Activated T-helper 1 cell treated with anti-CD3 and anti-CD28 coated beads, Interleukin-2, amount 50 U/mL, for 16 hours (primary cell): ENCODE measurements at regions not wholly inside any gene's neighbourhood (a gene's known extent, or its start where the extent isn't known, plus 50 kb on each side); places are given as distances from the start of the nearest gene placed in this dataset.

Experiments
- DNase-seq, 2 donors: peaks; one replicate each; pipeline ENCODE4 v3.0.0-alpha.2; 2020; ENCODE audit warnings: low read depth in 1 of 2, low spot score in 1 of 2

DNA sequence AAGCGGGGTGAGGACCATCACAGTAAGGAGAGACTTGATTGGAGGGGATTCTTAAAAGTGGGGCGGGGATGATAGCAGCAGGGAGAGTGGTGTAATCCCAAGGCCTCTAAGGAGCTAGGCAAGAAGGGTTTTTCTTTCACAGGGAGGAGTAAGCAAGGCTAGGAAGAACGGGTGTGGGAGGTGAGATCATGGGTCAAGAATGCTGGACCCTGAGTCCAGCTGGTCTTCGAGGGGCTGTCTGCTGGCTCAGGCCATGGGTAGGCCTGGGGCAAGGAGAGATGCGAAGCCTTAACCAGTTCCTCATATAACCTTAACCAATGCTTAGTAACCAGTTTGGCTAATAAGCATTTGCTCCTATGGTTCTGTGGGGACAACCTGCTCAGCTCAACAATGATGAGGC lies 599.1 kb downstream of the NPHP4 start:
- DNase-seq, result no peak

DNA sequence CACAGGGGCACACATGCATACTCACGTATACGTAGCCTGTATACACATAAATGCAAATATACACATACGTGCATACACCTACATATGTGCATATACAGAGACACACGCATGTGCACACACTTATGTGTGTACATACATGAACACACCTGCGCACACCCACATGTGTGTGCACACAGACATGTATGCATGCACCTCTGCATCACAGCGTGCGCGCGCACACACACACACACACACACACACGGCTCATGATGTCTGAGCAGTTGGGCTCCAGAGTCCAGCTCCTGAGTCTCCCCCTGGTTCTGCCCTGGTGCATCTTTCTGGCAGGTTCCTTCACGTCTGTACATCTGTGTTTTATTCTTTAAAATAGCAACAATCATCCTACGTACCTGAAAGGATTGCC lies 600.5 kb downstream of the NPHP4 start:
- no peak for DNase-seq

- DNase-seq, result no peak
Measured at GRCh38 chr1:5390504-5390903, 601.7 kb downstream of the NPHP4 start.

GRCh38 chr1:5389101-5389885 lies 602.9 kb downstream of the NPHP4 start:
- DNase-seq, result no peak

DNA sequence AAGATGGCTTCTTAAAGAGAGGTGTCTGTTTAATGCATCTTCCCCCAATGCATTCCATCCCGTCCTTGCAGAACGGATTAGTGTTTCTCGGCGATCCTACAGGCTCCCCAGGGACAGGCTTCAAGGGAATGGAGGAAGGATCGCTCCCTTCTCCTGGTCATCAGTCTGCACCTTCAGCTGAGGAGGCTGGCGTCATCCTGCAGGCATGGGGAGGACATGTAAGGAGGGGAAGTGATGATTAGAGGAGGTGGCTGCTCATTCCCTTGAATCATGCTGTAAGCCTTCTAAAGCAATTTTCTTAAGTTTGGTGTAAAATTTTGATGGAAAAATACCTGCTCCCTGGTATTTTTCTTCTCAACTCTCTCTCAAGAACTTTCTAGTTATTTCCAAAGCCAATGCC lies 603.6 kb downstream of the NPHP4 start:
- DNase-seq, result no peak

GRCh38 chr1:5386371-5386770 lies 605.9 kb downstream of the NPHP4 start:
- no peak for DNase-seq

GRCh38 chr1:5385956-5386355 lies 606.3 kb downstream of the NPHP4 start:
- no peak for DNase-seq

- no peak for DNase-seq
Measured at GRCh38 chr1:5385096-5385799, 607.0 kb downstream of the NPHP4 start.

GRCh38 chr1:5381491-5381890 lies 610.7 kb downstream of the NPHP4 start:
- no peak for DNase-seq

GRCh38 chr1:5379176-5379759 lies 613.0 kb downstream of the NPHP4 start:
- no peak for DNase-seq

DNA sequence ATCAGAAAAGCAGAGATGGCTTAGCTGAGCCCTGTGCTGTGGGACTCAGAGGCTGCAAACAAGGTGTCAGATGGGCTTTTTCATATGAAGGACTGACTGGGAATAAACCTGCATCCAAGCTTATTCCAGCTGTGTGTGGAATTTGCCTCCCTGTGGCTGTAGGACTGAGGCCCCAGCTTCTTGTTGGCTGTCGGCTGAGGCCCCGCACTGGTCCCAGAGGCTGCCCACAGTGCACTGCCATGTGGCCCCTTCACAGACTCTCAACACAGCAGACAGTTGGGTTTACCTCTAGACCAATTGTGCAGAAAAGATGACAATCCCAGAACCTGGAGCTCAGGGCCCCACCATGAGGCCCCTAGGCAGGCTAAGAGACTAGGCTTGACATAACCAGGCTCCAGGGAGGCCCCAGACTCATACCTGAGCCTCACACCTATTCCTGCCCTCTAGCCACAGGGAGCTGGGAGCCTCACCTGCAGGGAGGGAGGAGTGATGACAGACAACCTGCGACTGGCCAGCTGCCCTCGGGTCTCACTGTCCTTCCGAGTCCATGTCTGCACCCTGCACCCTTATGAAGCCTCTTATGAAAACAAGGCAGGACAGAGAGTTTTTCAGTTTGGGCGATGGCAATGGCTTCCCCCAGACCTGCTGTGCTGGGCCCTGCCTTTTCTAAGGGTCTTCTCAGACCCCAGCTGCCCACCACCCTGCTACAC lies 615.5 kb downstream of the NPHP4 start:
- no peak for DNase-seq

- DNase-seq, result no peak
Measured at GRCh38 chr1:5375481-5375880, 616.7 kb downstream of the NPHP4 start.

GRCh38 chr1:5374192-5374591 lies 618.0 kb downstream of the NPHP4 start:
- DNase-seq, result no peak

- no peak for DNase-seq
Measured at GRCh38 chr1:5373281-5373680, 618.9 kb downstream of the NPHP4 start.

DNA sequence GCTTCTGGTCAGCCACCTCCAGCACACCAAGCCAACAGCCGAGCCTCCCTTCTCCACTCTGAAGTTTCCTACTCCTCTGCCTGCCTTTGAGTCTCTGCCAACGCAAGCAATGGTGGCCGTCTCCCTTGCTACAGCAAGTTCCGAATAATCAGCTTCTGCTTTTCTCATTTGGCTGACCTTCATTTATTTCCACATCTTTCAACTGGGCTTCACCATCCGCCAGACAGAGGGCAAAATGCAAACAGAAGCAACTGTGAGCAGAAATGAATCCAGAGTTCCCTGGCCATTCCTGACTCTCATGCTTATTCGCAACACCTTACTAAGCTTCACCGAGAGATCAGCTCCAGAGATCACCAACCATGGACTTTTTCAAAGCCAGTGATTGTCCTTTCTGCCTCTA lies 621.0 kb downstream of the NPHP4 start:
- no peak for DNase-seq

DNA sequence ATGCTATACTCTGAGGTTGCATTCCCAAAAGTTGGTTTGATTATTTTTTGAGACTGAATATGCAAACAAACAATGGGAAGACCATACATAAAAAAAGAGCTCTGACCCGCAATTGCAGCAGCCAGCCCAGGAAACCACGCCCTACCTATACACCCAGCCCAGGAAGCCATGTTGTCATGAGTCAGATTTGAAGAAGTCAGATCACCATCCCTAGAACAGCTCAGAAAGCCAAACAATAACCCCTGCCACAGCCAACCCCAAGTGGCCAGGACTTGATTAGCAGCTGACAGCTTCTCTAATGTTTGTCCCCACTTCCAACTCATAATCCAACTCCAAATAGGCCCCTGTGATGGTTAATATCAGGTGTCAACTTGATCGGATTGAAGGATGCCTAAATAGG lies 621.9 kb downstream of the NPHP4 start:
- DNase-seq, result no peak

GRCh38 chr1:5369223-5369622 lies 623.0 kb downstream of the NPHP4 start:
- no peak for DNase-seq

- DNase-seq, result no peak
Measured at GRCh38 chr1:5368201-5368600, 624.0 kb downstream of the NPHP4 start.

- no peak for DNase-seq
Measured at GRCh38 chr1:5367306-5367705, 624.9 kb downstream of the NPHP4 start.

DNA sequence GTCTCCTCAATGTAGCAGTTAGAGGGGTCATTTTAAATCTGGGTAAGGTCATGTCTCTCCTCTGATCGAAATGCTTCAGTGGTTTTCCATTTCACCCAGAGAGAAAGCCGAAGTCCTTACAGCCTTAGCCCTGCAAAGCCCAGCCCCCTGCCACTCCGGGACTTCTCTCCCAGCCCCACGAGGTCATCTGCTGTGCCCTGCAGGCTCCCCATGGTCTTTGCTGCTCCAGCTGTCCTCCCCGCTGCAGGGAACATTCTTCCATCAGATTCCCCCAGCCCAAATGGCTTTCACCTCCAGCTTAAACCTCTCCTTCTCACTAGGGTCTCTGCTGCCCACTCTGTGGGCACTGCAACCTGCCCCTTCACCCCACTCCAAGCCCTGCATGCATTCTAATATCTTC lies 626.5 kb downstream of the NPHP4 start:
- DNase-seq, result no peak

GRCh38 chr1:5364591-5364990 lies 627.6 kb downstream of the NPHP4 start:
- no peak for DNase-seq

- DNase-seq, result no peak
Measured at GRCh38 chr1:5354681-5355080, 637.5 kb downstream of the NPHP4 start.
